HEK293 (cell line): ENCODE measurements at regions not wholly inside any gene's neighbourhood (a gene's known extent, or its start where the extent isn't known, plus 50 kb on each side); places are given as distances from the start of the nearest gene placed in this dataset.

ENCODE experiments used
- CTCF ChIA-PET: fragments of 350-600 bp; formaldehyde crosslinking; extraction: SDS; loops from one replicate; lab custom pipeline; 2021; ENCODE audit warnings: antibody characterized with exemption; lab: Yijun Ruan, JAX
- POLR2A ChIA-PET: fragments of 300-600 bp; formaldehyde crosslinking; extraction: SDS; loops from one replicate; lab custom pipeline; 2020; ENCODE audit warnings: antibody characterized with exemption, inconsistent platforms; lab: Yijun Ruan, JAX
- H3K27ac ChIP-seq: fragments of 200-500 bp; sonication (Bioruptor generic); 2 replicates; pipeline ENCODE4 v1.5.1; 2014; ENCODE audit warnings: low read depth, low read length, control low read depth, inconsistent platforms; ENCODE audit errors: extremely low read depth
- H3K36me3 ChIP-seq, 2 experiments: fragments of 200-500 bp in 1 of 2; sonication (Bioruptor generic) in 1 of 2; 1 replicate in 1 of 2; 2 replicates in 1 of 2; pipeline ENCODE4 v1.5.1; 2014 to 2017; ENCODE audit warnings: inconsistent platforms in 2 of 2, low read length in 2 of 2; ENCODE audit not compliant: control insufficient read depth in 2 of 2, insufficient read depth in 1 of 2
- H3K4me1 ChIP-seq: fragments of 200-500 bp; sonication (Bioruptor generic); 2 replicates; pipeline ENCODE4 v1.5.1; 2014; ENCODE audit warnings: mild to moderate bottlenecking, low read length, inconsistent platforms; ENCODE audit not compliant: control insufficient read depth, insufficient read depth
- H3K4me3 ChIP-seq: 2 replicates; pipeline ENCODE4 v1.5.1; 2011; ENCODE audit warnings: low read depth, mild to moderate bottlenecking, control low read depth, low read length, moderate library complexity
- H3K9me3 ChIP-seq: fragments of 200-500 bp; sonication (Bioruptor generic); 2 replicates; pipeline ENCODE4 v1.5.1; 2014; ENCODE audit warnings: low read depth, low read length, inconsistent platforms; ENCODE audit not compliant: control insufficient read depth, insufficient read depth
- GFI1B ChIP-seq: fragments of 450-650 bp; formaldehyde crosslinking; IDR thresholded peaks from 2 replicates; pipeline ENCODE4 v1.5.1; 2016; ENCODE audit warnings: missing biosample characterization, missing genetic modification characterization
- GLI4 ChIP-seq: fragments of 450-650 bp; formaldehyde crosslinking; IDR thresholded peaks from 2 replicates; pipeline ENCODE4 v1.5.1; 2016; ENCODE audit warnings: missing biosample characterization, missing genetic modification characterization
- GLIS1 ChIP-seq: fragments of 450-650 bp; formaldehyde crosslinking; IDR thresholded peaks from 2 replicates; pipeline ENCODE4 v1.5.1; 2016; ENCODE audit warnings: missing biosample characterization, missing genetic modification characterization
- HOXA7 ChIP-seq: sonication (generic); formaldehyde crosslinking; IDR thresholded peaks from 2 replicates; pipeline ENCODE4 v1.8.1; 2022; ENCODE audit warnings: missing genetic modification reagents, borderline replicate concordance
- IKZF3 ChIP-seq: fragments of 450-650 bp; IDR thresholded peaks from 2 replicates; pipeline ENCODE4 v1.5.0; 2018; ENCODE audit warnings: missing biosample characterization, mild to moderate bottlenecking, missing genetic modification characterization, moderate library complexity
- MYNN ChIP-seq: fragments of 450-650 bp; formaldehyde crosslinking; IDR thresholded peaks from 2 replicates; pipeline ENCODE4 v1.5.1; 2016; ENCODE audit warnings: missing biosample characterization, missing genetic modification characterization, borderline replicate concordance
- SP3 ChIP-seq: fragments of 450-650 bp; formaldehyde crosslinking; IDR thresholded peaks from 2 replicates; pipeline ENCODE4 v1.5.1; 2016; ENCODE audit warnings: missing biosample characterization, missing genetic modification characterization
- ZFP37 ChIP-seq: fragments of 450-650 bp; formaldehyde crosslinking; IDR thresholded peaks from 2 replicates; pipeline ENCODE4 v1.5.1; 2016; ENCODE audit warnings: missing biosample characterization, missing genetic modification characterization
- ZFP41 ChIP-seq: fragments of 450-650 bp; formaldehyde crosslinking; IDR thresholded peaks from 2 replicates; pipeline ENCODE4 v1.5.1; 2016; ENCODE audit warnings: missing biosample characterization, missing genetic modification characterization, borderline replicate concordance
- ZIC2 ChIP-seq: fragments of 450-650 bp; formaldehyde crosslinking; IDR thresholded peaks from 2 replicates; pipeline ENCODE4 v1.5.1; 2016; ENCODE audit warnings: missing biosample characterization, missing genetic modification characterization
- ZNF155 ChIP-seq: fragments of 450-650 bp; formaldehyde crosslinking; IDR thresholded peaks from 2 replicates; pipeline ENCODE4 v1.5.1; 2016; ENCODE audit warnings: missing biosample characterization, missing genetic modification characterization
- ZNF223 ChIP-seq: fragments of 450-650 bp; formaldehyde crosslinking; IDR thresholded peaks from 2 replicates; pipeline ENCODE4 v1.5.1; 2016; ENCODE audit warnings: missing biosample characterization, missing genetic modification characterization
- ZNF292 ChIP-seq: fragments of 450-650 bp; formaldehyde crosslinking; IDR thresholded peaks from 2 replicates; pipeline ENCODE4 v1.5.1; 2016; ENCODE audit warnings: low read depth, missing biosample characterization, missing genetic modification characterization, borderline replicate concordance
- ZNF426 ChIP-seq: fragments of 450-650 bp; formaldehyde crosslinking; IDR thresholded peaks from 2 replicates; pipeline ENCODE4 v1.5.1; 2017; ENCODE audit warnings: missing biosample characterization, missing genetic modification characterization, mild to moderate bottlenecking, inconsistent platforms, moderate library complexity
- ZNF488 ChIP-seq: fragments of 450-650 bp; formaldehyde crosslinking; IDR thresholded peaks from 2 replicates; pipeline ENCODE4 v1.5.1; 2016; ENCODE audit warnings: missing biosample characterization, missing genetic modification characterization
- ZNF530 ChIP-seq: fragments of 450-650 bp; formaldehyde crosslinking; IDR thresholded peaks from 2 replicates; pipeline ENCODE4 v1.5.1; 2016; ENCODE audit warnings: low read depth, missing biosample characterization, missing genetic modification characterization
- ZNF558 ChIP-seq: fragments of 450-650 bp; formaldehyde crosslinking; IDR thresholded peaks from 2 replicates; pipeline ENCODE4 v1.5.1; 2016; ENCODE audit warnings: missing biosample characterization, missing genetic modification characterization
- ZNF561 ChIP-seq: fragments of 450-650 bp; IDR thresholded peaks from 2 replicates; pipeline ENCODE4 v1.5.1; 2018; ENCODE audit warnings: missing biosample characterization, missing genetic modification characterization, borderline replicate concordance
- ZNF596 ChIP-seq: fragments of 450-650 bp; IDR thresholded peaks from 2 replicates; pipeline ENCODE4 v1.5.0; 2018; ENCODE audit warnings: missing biosample characterization, mild to moderate bottlenecking, missing genetic modification characterization, moderate library complexity
- ZNF610 ChIP-seq: fragments of 450-650 bp; formaldehyde crosslinking; IDR thresholded peaks from 2 replicates; pipeline ENCODE4 v1.5.1; 2016; ENCODE audit warnings: missing biosample characterization, missing genetic modification characterization, borderline replicate concordance
- ZNF664 ChIP-seq: fragments of 450-650 bp; formaldehyde crosslinking; IDR thresholded peaks from 2 replicates; pipeline ENCODE4 v1.5.1; 2016; ENCODE audit warnings: missing biosample characterization, missing genetic modification characterization
- ZNF776 ChIP-seq: fragments of 450-650 bp; formaldehyde crosslinking; IDR thresholded peaks from 2 replicates; pipeline ENCODE4 v1.5.0; 2017; ENCODE audit warnings: missing biosample characterization, missing genetic modification characterization, borderline replicate concordance
- ZNF777 ChIP-seq: fragments of 450-650 bp; formaldehyde crosslinking; IDR thresholded peaks from 2 replicates; pipeline ENCODE4 v1.5.1; 2017; ENCODE audit warnings: missing biosample characterization, missing genetic modification characterization, borderline replicate concordance
- TF ChIP-seq, protein P1 (sequence below): fragments of 450-650 bp; formaldehyde crosslinking; IDR thresholded peaks from 2 replicates; pipeline ENCODE4 v1.5.1; 2016; ENCODE audit warnings: missing biosample characterization, missing genetic modification characterization
- TF ChIP-seq, protein P2 (sequence below): fragments of 450-650 bp; formaldehyde crosslinking; conservative IDR thresholded peaks from 2 replicates; pipeline ENCODE4 v1.5.1; 2016; ENCODE audit warnings: low read depth, missing biosample characterization, missing genetic modification characterization
- TF ChIP-seq, protein P3 (sequence below): sonication (generic); formaldehyde crosslinking; IDR thresholded peaks from 2 replicates; pipeline ENCODE4 v1.8.1; 2022; ENCODE audit warnings: mild to moderate bottlenecking, moderate library complexity, missing genetic modification reagents

DNA sequence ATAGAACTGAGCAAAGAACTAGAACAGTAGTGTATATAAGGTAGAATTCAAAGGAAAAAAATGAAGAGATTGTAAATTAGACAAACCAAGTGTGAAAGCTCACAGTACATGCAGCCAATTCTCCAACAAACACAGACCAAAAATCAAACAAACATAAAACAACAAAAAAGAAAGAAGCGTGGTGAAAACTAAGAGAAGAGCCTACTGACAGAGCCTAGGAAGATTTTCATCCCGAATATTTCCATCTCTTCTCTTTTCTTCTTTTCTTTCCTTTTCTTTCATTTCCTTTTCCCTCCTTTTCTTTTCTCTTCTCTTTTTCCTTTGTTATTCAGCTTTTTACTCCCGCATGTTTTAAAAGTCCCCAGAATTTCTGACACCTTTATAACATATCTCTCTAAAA is 1103.6 kb downstream of the CDH8 start:
- H3K4me3 ChIP-seq = no peak overlapping the region
- no peak overlapping the region for H3K27ac ChIP-seq
- POLR2A ChIA-PET = no interaction called here
- TF ChIP-seq, protein P1, sequence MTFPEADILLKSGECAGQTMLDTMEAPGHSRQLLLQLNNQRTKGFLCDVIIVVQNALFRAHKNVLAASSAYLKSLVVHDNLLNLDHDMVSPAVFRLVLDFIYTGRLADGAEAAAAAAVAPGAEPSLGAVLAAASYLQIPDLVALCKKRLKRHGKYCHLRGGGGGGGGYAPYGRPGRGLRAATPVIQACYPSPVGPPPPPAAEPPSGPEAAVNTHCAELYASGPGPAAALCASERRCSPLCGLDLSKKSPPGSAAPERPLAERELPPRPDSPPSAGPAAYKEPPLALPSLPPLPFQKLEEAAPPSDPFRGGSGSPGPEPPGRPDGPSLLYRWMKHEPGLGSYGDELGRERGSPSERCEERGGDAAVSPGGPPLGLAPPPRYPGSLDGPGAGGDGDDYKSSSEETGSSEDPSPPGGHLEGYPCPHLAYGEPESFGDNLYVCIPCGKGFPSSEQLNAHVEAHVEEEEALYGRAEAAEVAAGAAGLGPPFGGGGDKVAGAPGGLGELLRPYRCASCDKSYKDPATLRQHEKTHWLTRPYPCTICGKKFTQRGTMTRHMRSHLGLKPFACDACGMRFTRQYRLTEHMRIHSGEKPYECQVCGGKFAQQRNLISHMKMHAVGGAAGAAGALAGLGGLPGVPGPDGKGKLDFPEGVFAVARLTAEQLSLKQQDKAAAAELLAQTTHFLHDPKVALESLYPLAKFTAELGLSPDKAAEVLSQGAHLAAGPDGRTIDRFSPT (tag by site-specific recombination) = no peak
- TF ChIP-seq ZNF596 (tag by site-specific recombination) = no peak
- no peak for TF ChIP-seq GFI1B
- no peak for TF ChIP-seq ZNF610
- TF ChIP-seq, protein P2, sequence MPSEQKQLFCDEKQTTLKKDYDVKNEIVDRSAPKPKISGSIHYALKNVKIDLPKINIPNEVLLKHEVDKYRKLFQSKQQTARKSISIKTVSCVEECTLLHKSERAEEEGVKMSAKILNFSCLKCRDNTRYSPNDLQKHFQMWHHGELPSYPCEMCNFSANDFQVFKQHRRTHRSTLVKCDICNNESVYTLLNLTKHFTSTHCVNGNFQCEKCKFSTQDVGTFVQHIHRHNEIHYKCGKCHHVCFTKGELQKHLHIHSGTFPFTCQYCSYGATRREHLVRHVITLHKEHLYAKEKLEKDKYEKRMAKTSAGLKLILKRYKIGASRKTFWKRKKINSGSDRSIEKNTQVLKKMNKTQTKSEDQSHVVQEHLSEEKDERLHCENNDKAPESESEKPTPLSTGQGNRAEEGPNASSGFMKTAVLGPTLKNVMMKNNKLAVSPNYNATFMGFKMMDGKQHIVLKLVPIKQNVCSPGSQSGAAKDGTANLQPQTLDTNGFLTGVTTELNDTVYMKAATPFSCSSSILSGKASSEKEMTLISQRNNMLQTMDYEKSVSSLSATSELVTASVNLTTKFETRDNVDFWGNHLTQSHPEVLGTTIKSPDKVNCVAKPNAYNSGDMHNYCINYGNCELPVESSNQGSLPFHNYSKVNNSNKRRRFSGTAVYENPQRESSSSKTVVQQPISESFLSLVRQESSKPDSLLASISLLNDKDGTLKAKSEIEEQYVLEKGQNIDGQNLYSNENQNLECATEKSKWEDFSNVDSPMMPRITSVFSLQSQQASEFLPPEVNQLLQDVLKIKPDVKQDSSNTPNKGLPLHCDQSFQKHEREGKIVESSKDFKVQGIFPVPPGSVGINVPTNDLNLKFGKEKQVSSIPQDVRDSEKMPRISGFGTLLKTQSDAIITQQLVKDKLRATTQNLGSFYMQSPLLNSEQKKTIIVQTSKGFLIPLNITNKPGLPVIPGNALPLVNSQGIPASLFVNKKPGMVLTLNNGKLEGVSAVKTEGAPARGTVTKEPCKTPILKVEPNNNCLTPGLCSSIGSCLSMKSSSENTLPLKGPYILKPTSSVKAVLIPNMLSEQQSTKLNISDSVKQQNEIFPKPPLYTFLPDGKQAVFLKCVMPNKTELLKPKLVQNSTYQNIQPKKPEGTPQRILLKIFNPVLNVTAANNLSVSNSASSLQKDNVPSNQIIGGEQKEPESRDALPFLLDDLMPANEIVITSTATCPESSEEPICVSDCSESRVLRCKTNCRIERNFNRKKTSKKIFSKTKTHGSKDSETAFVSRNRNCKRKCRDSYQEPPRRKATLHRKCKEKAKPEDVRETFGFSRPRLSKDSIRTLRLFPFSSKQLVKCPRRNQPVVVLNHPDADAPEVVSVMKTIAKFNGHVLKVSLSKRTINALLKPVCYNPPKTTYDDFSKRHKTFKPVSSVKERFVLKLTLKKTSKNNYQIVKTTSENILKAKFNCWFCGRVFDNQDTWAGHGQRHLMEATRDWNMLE (tag by site-specific recombination) = no peak
- TF ChIP-seq, protein P3, sequence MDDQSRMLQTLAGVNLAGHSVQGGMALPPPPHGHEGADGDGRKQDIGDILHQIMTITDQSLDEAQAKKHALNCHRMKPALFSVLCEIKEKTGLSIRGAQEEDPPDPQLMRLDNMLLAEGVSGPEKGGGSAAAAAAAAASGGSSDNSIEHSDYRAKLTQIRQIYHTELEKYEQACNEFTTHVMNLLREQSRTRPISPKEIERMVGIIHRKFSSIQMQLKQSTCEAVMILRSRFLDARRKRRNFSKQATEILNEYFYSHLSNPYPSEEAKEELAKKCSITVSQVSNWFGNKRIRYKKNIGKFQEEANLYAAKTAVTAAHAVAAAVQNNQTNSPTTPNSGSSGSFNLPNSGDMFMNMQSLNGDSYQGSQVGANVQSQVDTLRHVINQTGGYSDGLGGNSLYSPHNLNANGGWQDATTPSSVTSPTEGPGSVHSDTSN = no peak
- no peak for TF ChIP-seq HOXA7 (CRISPR knock-in tag)
- TF ChIP-seq ZNF155 (tag by site-specific recombination) = no peak
- TF ChIP-seq ZNF223 (tag by site-specific recombination) = no peak
- TF ChIP-seq ZIC2 = no peak
- TF ChIP-seq ZNF292 (tag by site-specific recombination) = no peak
- TF ChIP-seq, all 188 proteins: peak for 0
- no peaks in the 10 kb centered on the region for H3K4me1 ChIP-seq
- H3K36me3 ChIP-seq = no peaks in the 10 kb centered on the region
- no peaks in the 10 kb centered on the region for H3K9me3 ChIP-seq
- CTCF ChIA-PET = interaction anchor here (0.6 kb wide), 1 partner anchor 1514 kb away, joined by 3 read pairs; no protein-coding TSS in a partner anchor

- no peaks in the 10 kb centered on the region for H3K36me3 ChIP-seq
- H3K4me3 ChIP-seq = no peak overlapping the region
- no peaks in the 10 kb centered on the region for H3K9me3 ChIP-seq
- no peak overlapping the region for H3K27ac ChIP-seq
- H3K4me1 ChIP-seq = no peaks in the 10 kb centered on the region
- TF ChIP-seq IKZF3 = no peak
- no peak for TF ChIP-seq GLIS1
- no peak for TF ChIP-seq ZNF664 (tag by site-specific recombination)
- no peak for TF ChIP-seq ZNF530
- no peak for TF ChIP-seq GLI4
- no peak for TF ChIP-seq ZNF558 (tag by site-specific recombination)
- no peak for TF ChIP-seq ZNF561 (tag by site-specific recombination)
- no peak for TF ChIP-seq MYNN (tag by site-specific recombination)
- no peak for TF ChIP-seq SP3
- no peak for TF ChIP-seq ZNF488 (tag by site-specific recombination)
- no peak for TF ChIP-seq ZNF426 (tag by site-specific recombination)
- no peak for TF ChIP-seq ZFP37 (tag by site-specific recombination)
- TF ChIP-seq ZNF776 (tag by site-specific recombination) = no peak
- no peak for TF ChIP-seq ZNF777 (tag by site-specific recombination)
- TF ChIP-seq ZNF155 (tag by site-specific recombination) = no peak
- no peak for TF ChIP-seq ZFP41 (tag by site-specific recombination)
- ChIA-PET POLR2A (no interaction called here), CTCF (no interaction called here)
Observed at GRCh38 chr16:60930291-60930690, 1105.9 kb downstream of the CDH8 start.
